HG02943 (cell line): ENCODE measurements at regions not wholly inside any gene's neighbourhood (a gene's known extent, or its start where the extent isn't known, plus 50 kb on each side); places are given as distances from the start of the nearest gene placed in this dataset.

Source experiments
- ATAC-seq: cut with Tn5 transposase; IDR thresholded peaks from one replicate; pipeline ENCODE4 v1.9.1; 2021; ENCODE audit warnings: mild to moderate bottlenecking, low read depth, moderate library complexity; ENCODE audit not compliant: unreplicated experiment

DNA sequence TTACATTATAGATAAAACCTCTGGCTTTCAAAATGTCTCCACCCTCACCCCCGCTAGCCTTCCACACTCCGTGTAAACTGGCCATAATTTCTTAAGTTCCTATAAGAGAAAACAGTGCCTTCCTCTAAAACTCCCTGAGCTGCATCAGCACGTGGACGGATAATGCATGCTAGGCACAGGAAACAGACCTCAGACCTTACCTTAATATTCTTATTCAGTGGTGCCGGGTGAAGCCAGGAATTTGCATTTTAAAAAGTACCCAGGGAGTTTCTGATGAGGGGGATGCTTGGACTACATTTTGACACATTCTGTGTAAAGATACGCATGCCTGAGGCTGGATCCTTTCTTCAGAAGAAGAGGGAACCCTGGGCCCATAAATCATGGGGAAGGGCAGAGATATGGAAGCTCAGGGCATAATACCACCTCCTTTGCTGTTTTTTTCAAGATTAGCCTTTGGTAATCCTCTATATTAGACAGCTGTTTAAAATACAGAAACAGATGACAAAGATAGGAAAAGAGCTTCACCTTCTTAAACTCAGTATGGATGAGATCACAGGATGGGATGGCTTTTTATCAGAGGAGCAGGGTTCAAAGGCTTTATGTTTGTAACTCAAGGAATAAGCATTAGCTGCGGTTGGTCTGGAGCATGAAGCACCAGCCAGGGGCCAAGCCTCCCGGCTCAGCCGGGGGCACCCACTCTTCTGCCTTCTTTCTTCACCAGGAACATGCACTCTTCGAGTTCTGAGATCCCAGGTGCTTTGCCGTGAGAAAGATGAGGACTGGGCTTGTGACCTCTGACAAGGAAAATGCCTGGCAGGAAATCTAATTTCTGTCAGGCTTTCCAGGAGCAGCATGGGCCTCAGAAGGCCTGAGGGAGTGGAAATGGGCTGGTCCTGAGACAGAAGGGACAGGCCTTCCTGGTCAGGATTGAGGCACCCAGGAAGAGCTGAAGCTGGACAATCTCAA lies 218.1 kb upstream of the SOX4 start:
- peak; percentile 63 for ATAC-seq

DNA sequence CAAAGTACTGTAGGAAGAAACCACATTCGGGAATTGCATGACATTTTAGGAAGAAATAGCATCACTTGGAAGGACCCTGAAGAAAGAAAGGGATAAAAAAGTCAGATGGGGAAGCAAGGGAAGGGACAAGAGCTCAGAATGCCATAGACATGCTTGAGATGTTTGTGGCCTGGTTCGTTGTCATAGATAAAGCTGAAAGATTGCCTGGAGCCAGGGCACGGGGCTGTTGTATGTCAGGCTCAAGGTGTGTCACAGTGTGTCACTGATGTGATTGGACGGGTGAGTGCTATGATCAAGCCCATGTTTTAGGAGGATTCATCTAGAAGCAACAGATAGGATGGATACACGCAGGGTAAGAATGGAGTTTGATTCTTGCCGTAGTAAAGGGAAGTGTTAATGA lies 216.2 kb upstream of the SOX4 start:
- no peak for ATAC-seq

DNA sequence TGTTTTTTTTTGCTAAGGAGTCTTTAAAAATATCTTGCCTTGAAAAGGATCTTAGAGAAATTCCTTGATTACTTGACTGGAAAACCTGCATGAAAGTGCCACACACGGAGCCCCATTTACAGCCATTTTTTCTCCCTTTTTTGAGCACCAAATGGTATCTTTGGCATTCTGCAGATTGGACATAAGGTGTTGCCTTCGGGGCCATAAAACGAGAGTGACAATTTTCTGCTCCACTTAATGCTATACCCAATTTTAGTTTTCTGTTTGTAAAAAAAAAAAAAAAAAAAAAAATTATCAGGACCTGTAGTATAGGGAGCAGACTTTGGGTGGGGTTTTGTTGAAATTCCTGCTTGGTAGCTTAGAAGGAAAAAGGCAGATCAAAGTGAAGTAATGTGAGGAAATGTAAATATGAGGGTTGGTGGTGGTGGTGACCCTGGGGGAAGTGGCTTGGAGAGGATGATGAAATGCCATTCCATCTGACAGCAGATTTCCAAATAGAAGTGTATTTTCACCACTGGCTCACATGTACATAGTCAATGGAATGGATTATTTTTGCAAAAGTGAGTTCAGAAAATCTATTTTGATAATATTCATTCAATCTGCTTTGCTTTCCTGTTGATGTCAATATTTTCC lies 212.1 kb upstream of the SOX4 start:
- ATAC-seq, result no peak

DNA sequence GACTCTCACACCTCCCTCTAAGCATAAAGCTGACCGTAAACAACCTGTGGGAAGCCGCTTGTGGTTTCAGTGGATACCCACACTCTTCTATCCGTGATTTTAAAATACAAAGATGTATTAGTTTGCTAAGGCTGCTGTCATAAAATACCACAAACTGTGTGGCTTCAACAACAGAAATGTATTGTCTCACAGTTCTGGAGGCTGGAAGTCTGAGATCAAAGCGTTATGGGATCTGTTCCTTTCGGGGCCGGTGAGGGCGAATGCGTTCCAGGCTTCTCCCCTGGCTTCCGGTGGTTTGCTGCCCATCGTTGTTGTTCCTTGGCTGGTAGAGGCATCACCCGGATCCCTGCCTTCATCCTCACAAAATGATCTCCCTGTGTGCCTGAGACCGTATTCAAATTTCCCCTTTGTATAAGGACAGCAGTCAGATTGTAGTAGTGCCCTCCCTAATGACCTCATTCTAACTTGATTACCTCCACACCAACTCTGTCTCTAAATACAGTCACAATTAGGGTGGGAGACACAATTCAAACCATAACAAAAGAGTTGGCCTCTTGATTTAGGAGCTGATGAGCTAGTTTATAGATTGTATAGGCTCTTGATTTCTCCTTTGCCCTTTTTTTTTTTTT lies 210.6 kb upstream of the SOX4 start:
- ATAC-seq, result no peak

DNA sequence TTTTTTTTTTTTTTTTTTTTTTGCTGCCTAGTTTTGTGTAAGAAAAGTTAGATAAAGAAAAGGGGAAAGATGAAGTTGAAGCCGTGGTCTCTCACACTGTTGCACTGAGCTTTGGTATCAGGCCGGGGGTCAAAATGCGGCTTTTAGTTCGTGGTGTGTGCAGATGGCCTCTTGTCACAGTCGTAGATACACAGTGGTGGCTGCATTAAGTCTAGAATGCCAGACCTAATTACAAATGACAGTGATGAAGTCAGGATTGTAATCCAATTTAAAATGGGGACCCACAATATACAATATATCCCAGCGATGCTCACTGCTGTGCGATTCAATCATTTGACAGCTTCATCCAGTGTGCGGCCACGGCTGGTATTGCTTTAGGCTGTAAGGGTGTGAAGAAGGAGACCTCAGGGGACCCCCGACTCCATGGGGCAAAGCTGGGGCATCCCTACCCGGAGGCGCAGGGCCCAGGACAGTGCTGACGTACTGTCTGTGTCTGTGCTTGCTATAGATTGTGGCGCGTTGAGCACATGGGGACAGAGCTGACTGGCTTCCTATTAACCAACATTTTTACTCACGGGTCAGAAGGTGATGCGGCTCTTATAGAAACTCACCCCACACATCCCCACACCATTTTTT lies 210.0 kb upstream of the SOX4 start:
- no peak for ATAC-seq

DNA sequence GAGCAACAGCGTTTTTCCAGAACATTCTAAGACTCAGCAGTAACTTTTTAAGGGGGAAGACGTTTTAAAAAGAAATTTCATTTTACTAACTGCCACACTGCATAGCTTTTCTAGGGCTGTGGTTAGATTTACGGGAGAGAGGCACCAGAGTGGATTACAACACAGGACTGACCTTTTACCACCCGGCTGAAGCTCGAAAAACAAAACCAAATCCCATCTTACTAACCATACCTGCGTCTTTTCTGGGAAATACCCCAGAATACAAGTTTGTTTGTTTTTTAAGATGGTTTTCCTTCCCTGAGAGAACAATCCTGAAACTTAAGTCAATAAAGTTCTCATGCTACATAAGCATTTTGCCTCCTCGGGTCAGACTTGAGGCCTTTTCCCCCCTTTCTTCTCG lies 209.3 kb upstream of the SOX4 start:
- ATAC-seq, result no peak

DNA sequence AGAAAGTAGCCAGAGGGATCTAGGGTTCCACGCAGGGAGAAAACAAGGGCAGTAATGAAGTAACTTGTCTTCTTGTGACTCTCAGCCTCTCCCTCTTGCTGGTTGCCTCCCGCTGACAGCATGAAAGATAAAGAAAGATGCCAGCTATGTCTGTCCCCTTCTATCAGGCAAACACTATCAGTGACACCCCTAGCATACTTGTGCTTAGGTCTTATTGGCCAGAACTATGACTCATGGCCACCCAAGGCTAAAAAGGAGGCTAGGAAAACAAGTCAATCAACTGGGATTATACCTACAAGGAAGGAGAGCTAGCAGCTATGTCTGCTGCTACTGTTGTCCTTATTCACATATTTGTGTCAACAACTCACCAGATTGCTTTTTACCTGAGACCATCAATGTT lies 206.8 kb upstream of the SOX4 start:
- ATAC-seq, result no peak

DNA sequence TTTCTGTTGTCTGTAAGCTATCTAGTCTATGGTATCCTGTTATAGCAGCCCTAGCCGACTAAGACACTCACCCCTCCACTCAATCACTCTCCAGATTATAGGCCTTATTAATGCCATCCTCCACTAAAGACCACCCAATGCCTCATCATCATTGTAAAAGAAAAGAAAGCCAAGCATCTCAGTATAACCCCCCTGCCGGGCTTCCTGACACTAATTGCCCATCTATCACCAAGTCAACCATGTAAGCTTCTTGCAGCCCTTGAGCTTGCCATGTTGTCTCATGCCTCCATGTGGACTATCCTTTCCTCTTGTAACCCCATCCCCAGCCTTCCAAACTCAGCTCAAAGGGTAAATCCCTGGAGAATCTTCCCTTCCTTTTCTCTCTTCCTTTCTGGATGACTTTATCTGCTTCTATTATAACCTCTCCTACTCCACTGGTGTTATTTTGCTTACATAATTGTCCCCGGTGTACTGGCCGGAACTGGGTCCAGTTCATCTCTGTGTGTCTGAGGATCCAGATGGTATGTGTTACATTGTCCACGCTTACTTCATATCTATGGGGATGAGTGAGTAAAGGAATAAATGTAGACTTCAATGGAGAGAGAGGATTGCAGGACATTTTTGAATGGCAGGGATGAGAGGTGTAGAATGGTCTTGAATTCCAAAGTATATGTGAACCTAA lies 202.9 kb upstream of the SOX4 start:
- no peak for ATAC-seq

DNA sequence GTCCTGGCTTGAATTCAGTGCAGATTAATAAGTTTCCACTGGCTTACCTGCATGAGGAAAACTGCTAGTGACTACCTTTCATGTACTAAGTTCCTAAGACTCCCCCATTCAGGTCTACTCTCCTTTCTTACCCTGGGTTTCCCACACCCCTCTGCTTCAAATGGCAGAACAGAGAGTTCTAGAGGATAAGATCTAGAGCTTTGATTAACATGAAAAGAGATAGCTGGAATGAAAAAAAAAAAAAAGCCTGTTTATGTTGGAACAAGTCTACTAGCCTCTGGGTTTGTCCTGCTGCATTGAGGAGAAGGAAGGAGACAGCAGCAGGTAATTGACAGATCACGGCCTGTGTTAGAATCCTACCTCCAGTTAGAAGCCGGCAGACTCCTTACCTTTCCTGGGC lies 201.4 kb upstream of the SOX4 start:
- ATAC-seq, result no peak

DNA sequence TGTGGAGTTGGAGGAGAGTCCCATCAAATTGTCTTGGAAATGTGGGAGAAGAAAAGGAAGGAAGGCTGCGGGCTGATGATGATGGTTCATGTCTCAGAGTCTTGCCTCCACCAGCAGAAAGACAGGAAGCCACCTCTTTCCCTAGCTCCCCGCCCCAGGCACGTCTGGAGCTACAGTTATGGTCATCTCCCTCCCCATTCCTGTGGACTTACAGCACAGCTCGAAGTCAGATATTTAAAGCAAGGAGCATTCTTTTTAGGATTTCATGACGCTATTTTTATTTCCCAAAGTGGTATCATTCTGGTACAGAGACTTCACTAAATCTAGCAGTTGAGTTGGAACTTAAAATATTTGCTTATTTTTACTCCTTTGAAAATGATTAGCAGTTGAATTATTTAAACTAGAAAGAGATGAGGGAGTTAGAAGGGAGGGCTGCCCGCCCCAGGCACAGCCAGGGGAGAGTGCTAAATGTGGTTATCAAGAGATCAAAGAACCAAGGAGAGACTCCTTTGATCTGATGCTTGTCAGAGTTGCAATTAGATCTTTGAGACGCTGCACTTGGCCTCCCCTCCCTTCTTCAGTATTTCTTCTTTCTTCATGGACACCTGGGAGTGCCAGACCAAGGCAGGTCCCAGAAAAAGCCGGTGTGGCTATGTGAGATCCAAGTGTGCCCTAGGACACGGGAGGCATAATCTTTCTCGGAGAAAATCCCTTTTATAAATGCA lies 199.9 kb upstream of the SOX4 start:
- no peak for ATAC-seq

DNA sequence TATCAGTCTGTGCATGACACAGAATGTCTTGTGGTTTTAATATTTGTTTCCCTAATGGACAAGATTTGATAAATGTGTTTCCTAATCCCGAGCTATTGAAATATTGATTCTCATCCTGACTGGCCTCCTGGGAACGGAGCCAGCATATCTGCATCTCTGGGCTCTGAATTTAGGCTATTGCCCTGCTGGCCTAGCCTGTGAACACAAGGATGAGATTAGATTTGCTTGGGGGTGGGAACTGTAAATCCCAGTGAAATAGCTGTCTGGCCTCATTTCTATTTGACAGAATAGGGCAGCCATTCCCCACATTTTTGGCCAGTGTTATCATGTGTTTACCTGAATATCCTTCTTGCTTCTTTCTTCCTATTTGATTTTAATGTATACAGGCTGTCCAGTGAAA lies 198.4 kb upstream of the SOX4 start:
- ATAC-seq, result no peak

DNA sequence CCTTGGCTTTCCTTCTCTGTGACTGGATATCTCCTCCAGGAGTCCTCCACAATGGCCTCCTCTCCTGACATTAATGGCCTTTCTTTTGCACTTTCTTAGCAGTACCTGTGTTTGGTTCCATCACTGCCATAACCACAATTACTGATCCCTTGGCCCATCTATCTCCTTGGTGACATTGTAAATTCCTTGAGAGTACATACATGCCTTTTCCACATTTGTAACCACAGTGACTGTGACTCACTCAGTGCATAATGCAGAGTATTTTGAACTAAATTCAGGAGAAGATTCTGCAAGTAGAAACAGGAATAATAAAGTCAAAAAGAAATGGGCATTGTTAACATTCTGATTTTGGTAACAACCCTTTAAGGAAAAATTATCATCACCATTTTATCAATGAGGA lies 197.2 kb upstream of the SOX4 start:
- ATAC-seq, result no peak

DNA sequence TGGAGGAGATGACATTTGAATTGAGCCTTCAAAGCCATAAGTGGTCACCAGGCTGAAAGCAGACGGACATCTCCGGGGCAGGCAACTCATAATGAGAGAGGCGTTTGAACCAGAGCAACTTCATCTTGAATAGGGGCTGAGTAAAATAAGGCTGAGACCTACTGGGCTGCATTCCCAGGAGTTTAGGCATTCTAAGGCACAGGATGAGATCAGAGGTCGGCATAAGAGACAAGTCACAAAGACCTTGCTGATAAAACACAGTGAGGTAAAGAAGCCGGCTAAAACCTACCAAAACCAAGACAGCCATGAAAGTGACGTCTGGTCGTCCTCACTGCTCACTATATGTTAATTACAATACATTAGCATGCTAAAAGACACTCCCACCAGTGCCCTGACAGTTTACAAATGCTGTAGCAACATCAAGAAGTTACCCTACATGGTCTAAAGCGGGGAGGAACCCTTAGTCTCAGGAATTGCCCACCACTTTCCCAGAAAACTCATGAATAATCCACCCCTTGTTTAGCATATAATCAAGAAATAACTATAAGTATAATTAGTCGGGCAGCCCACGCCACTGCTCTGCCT lies 194.7 kb upstream of the SOX4 start:
- no peak for ATAC-seq

DNA sequence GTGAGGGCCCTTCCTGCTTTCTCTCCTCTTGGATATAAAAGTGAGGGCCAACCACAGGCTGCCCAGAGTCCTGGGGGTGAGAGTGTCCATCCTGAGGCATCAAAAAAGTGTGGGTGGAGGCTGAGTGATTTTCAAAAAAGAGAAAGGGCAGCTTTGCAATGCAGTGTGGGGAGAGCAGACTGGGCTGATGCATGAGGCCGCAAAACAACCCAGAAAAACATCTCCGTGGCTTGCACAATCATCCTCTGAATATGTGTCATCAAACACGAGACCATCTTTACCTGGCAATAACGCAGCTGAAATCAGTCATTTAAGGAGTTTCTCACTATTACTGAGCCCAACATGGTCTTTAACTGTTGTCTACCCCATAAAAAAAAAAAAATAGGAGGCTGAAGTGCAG lies 191.2 kb upstream of the SOX4 start:
- no peak for ATAC-seq

DNA sequence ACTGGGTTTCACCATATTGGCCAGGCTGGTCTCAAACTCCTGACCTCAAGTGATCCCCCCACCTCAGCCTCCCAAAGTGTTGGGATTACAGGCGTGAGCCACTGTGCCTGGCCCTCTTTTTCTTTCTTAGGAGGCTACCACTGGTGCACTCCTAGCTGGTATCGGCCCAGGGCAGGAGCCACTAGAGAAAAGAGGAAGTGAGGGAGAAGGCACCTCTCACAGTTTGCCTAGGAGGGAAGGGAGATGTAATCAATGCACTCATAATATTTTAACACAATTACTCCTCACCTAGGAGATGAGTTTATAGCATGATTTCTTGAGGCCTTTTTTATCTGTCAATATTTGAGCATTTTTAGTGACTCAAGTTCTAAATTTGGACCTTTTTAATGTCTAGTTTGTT lies 189.0 kb upstream of the SOX4 start:
- ATAC-seq, result no peak

DNA sequence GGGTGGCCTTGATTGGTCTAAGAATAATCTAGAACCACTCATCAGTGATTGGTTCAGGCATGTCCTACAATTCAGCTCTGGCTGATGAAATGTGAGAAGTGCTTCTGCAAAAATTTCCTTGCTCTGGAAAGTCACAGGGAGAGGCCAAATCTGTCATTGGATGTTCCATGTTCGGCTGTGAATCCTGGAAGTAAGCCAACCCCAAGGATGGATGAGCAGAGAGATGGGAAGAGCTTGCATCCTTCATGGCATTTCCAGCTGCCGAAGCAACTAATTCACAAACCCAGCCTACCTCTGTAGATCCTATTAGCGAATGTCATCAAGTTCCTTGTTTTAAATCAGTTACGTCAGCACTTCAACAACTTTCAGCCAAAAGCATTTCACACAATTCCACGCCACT lies 187.2 kb upstream of the SOX4 start:
- ATAC-seq, result no peak

DNA sequence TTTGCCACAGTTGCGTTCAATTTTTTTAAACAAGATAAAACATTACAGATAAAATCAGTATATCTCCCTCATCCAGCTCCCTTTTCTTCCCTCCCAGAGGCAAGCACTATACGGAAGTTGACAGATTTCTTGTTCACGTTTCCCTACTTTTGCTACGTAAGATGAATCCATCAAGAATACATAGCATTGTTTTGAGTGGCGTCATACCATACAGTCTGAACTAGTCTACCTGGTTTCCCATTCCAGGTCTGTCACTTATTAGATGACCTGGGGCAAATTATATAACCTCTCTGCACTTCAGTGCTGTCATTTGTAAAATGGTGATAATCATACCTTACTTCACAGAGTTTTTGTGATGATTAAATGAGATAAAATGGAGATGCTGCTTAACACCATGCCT lies 184.3 kb upstream of the SOX4 start:
- no peak for ATAC-seq

DNA sequence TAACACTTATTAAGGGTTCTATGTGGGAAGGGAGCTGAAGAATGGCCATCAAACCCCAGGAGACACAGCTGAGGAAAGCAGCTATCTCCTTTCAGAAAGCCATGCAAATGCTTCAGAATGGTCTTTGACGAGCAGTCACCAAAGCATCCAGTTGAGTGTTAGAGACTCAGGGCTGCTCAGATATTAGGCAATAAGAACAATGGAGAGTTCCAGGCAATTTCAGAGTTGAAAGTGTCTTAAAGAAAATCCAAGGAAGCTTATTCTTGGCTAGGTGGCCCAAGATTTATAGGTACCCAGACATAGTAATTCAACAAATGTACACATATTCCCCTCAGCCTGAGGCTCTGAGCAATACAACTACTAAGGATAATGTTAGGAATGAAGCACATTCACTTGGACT lies 180.1 kb upstream of the SOX4 start:
- no peak for ATAC-seq

DNA sequence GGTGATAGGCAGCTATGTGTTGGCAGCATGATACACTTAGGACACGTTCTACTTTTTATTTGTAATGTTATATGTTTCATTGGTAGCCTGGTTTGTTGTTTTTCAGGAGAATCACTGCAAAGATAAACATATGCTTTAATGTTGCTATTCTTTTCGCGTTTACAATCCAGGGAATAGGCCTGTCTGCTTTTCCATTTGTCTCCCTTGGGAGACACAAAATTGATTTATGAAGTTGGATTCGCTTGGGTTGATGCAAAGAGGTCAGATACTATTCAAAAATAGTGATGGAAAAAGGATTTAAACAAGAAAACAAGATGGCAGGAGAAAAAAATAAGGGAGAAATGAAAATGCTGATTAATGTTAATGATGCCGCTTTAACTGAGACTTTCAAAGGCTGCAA lies 179.5 kb upstream of the SOX4 start:
- ATAC-seq, result no peak
